ENCODE measurements at regions not wholly inside any gene's neighbourhood (a gene's known extent, or its start where the extent isn't known, plus 50 kb on each side); places are given as distances from the start of the nearest gene placed in this dataset.

DNA sequence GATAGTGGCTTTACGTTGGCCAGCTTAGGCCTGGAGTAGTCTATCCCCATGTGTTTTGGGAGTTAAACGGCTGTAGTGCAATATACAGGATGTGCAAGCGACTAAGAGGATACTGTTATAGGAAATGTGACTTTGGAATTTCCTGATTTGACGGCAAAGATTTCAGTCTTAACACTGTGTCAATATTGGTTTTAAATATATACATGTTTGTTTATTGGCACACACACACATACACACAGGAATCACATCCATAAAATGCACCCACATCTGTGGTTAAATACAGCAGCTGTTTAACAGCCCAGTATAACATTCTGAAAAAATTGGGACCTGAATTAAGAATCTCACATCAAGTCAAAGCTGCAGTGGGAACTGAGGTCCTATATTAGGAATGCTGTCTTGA, 347.1 kb downstream of the TXNL1 start:
- TF ChIP-seq POLR2A (IDR thresholded peaks at IDR 0.05) (no peak), EP300 (IDR thresholded peaks at IDR 0.05) (no peak)
- TF ChIP-seq, protein P1, sequence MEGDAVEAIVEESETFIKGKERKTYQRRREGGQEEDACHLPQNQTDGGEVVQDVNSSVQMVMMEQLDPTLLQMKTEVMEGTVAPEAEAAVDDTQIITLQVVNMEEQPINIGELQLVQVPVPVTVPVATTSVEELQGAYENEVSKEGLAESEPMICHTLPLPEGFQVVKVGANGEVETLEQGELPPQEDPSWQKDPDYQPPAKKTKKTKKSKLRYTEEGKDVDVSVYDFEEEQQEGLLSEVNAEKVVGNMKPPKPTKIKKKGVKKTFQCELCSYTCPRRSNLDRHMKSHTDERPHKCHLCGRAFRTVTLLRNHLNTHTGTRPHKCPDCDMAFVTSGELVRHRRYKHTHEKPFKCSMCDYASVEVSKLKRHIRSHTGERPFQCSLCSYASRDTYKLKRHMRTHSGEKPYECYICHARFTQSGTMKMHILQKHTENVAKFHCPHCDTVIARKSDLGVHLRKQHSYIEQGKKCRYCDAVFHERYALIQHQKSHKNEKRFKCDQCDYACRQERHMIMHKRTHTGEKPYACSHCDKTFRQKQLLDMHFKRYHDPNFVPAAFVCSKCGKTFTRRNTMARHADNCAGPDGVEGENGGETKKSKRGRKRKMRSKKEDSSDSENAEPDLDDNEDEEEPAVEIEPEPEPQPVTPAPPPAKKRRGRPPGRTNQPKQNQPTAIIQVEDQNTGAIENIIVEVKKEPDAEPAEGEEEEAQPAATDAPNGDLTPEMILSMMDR (IDR thresholded peaks at IDR 0.05) = no peak

Data from sigmoid colon (tissue), 4 donors.